Stomach (tissue), 8 donors: ENCODE measurements at regions not wholly inside any gene's neighbourhood (a gene's known extent, or its start where the extent isn't known, plus 50 kb on each side); places are given as distances from the start of the nearest gene placed in this dataset.

Experiments used
- DNase-seq, 2 donors: peaks; one replicate each; pipeline versions ENCODE4 v3.0.0 to v3.0.0-alpha.2; 2013 to 2019
- H3K27ac ChIP-seq, 5 donors: fragments of 200-600 bp in 4 of 5; sonication (generic) in 4 of 5; one replicate each; pipeline ENCODE4 v1.5.1; 2013 to 2019; ENCODE audit warnings: mild to moderate bottlenecking in 1 of 5, moderate library complexity in 1 of 5
- H3K27me3 ChIP-seq, 3 donors: fragments of 200-600 bp; sonication (generic); one replicate each; pipeline ENCODE4 v1.5.1; 2017 to 2019; ENCODE audit warnings: mixed run types in 1 of 3
- H3K36me3 ChIP-seq, 4 donors: fragments of 200-600 bp; sonication (generic); 1 replicate in 3 of 4; 2 replicates in 1 of 4; pipeline ENCODE4 v1.5.1; 2016 to 2019
- H3K4me1 ChIP-seq, 4 donors: fragments of 200-600 bp; sonication (generic); one replicate each; pipeline ENCODE4 v1.5.1; 2016 to 2019
- H3K4me3 ChIP-seq, 4 donors: fragments of 200-600 bp; sonication (generic) in 3 of 4; one replicate each; pipeline ENCODE4 v1.5.1; 2016 to 2019; ENCODE audit warnings: mild to moderate bottlenecking in 1 of 4
- H3K9me3 ChIP-seq, 4 donors: fragments of 200-600 bp; sonication (generic); one replicate each; pipeline ENCODE4 v1.5.1; 2016 to 2019
- EP300 ChIP-seq: sonication (generic); formaldehyde crosslinking; IDR thresholded peaks from one replicate; pipeline ENCODE4 v1.6.1; 2017; ENCODE audit warnings: antibody characterized with exemption
- POLR2A ChIP-seq, 4 donors: fragments of 450-650 bp; IDR thresholded peaks; one replicate each; pipeline ENCODE4 v1.6.1; 2016; ENCODE audit warnings: antibody characterized with exemption in 4 of 4, control low read depth in 2 of 4, mild to moderate bottlenecking in 1 of 4, moderate library complexity in 1 of 4
- POLR2AphosphoS5 ChIP-seq, 3 donors: sonication (generic); formaldehyde crosslinking; IDR thresholded peaks; one replicate each; pipeline ENCODE4 v1.6.1; 2016; ENCODE audit warnings: antibody characterized with exemption in 3 of 3
- WGBS, 5 donors: extraction: QIAGEN DNeasy Blood & Tissue Kit in 3 of 5; methylation state at CpG; one replicate each; pipeline versions ENCODE4 v1.1.5 to v1.1.7; 2013 to 2018; 5-methylcytosine and 5-hydroxymethylcytosine counted together
- intact Hi-C: fragments of 100-400 bp; cut with DNase I; formaldehyde crosslinking; loops from one replicate; pipeline ENCODE4 v1.15.1; 2023; ENCODE audit warnings: low total_unique reads
- TF ChIP-seq, protein P1 (sequence below), 7 experiments: fragments of 450-650 bp in 4 of 7; fragments of 200-600 bp in 3 of 7; sonication (generic) in 3 of 7; IDR thresholded peaks; one replicate each; pipeline ENCODE4 v1.5.1; 2016 to 2019; ENCODE audit warnings: antibody characterized with exemption in 7 of 7, control low read depth in 2 of 7, mild to moderate bottlenecking in 1 of 7
- donor health status: healthy with polysubstance abuse.
- donor health status: Bipolar disorder and iron deficiency.
- donor health status: healthy.

- Histone ChIP-seq H3K9me3 (no peaks in the 10 kb centered on the region), H3K27me3 (no peaks in the 10 kb centered on the region), H3K4me1 (no peaks in the 10 kb centered on the region), H3K36me3 (no peaks in the 10 kb centered on the region), H3K4me3 (no peak overlapping the region), H3K27ac (no peak overlapping the region)
- DNase-seq, result no peak
- TF ChIP-seq EP300, result no peak
- TF ChIP-seq POLR2AphosphoS5 (IDR thresholded peaks at IDR 0.05), result no peak
- TF ChIP-seq, protein P1, sequence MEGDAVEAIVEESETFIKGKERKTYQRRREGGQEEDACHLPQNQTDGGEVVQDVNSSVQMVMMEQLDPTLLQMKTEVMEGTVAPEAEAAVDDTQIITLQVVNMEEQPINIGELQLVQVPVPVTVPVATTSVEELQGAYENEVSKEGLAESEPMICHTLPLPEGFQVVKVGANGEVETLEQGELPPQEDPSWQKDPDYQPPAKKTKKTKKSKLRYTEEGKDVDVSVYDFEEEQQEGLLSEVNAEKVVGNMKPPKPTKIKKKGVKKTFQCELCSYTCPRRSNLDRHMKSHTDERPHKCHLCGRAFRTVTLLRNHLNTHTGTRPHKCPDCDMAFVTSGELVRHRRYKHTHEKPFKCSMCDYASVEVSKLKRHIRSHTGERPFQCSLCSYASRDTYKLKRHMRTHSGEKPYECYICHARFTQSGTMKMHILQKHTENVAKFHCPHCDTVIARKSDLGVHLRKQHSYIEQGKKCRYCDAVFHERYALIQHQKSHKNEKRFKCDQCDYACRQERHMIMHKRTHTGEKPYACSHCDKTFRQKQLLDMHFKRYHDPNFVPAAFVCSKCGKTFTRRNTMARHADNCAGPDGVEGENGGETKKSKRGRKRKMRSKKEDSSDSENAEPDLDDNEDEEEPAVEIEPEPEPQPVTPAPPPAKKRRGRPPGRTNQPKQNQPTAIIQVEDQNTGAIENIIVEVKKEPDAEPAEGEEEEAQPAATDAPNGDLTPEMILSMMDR (IDR thresholded peaks at IDR 0.05), result no peak
- no peak for TF ChIP-seq POLR2A (IDR thresholded peaks at IDR 0.05)
- intact Hi-C loops, result no loop called here
Observed at GRCh38 chr13:80955501-80955900, 614.6 kb upstream of the SPRY2 start.

GRCh38 chr13:80952158-80952557, 611.2 kb upstream of the SPRY2 start:
- H3K36me3 ChIP-seq, result no peaks in the 10 kb centered on the region
- H3K9me3 ChIP-seq, result no peaks in the 10 kb centered on the region
- no peak overlapping the region for H3K4me3 ChIP-seq
- H3K4me1 ChIP-seq, result no peaks in the 10 kb centered on the region
- TF ChIP-seq, protein P1 (IDR thresholded peaks at IDR 0.05), result no peak
- TF ChIP-seq POLR2AphosphoS5 (IDR thresholded peaks at IDR 0.05) (no peak), POLR2A (IDR thresholded peaks at IDR 0.05) (no peak), EP300 (no peak)
- no peaks in the 10 kb centered on the region for H3K27me3 ChIP-seq
- intact Hi-C loops, result no loop called here
- no peak for DNase-seq
- WGBS, 5 donors, result 81 to 96% (median 89%) methylated on average over 2 of the region's 2 CpGs
- no peak overlapping the region for H3K27ac ChIP-seq

DNA sequence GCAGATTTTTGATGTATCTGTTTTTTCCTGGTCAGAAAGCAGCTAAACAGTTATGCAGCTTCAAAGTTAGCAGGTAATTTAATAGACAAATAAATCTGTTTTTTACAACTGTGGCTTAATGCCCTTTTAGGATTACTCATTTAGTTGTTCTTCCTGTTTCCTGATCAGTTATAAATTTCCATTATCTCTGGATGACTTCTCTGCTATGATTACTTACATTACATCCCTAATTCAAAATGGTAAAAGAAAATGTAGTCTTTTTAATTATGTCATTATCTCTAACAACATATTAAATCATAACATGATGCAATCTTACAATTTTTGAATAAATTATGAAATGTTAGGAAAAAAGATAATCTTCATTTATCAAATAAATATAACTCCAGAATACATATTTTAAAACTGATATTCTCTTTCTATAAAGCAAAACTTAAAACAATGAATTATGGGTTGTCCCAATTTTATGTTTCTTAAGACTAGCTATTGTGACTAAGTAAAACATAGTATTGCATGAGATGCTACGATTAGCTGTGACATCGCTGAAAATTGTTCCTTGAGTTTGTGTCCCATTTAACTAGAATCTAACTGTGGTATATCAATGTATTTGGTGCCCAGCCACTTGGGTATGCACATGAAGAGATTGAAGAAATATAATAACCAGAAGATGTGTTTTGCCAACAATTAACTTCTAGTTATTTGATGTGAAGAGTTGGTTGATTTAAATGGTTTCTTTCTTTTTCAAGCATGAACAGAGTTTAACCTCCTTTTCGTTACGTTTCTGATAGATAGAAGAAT, 605.3 kb upstream of the SPRY2 start:
- TF ChIP-seq EP300 (no peak), POLR2AphosphoS5 (IDR thresholded peaks at IDR 0.05) (no peak), POLR2A (IDR thresholded peaks at IDR 0.05) (no peak)
- TF ChIP-seq, protein P1 (IDR thresholded peaks at IDR 0.05), result no peak
- no peaks in the 10 kb centered on the region for H3K4me1 ChIP-seq
- DNase-seq, result no peak
- intact Hi-C loops, result no loop called here
- H3K4me3 ChIP-seq, result no peak overlapping the region
- no peaks in the 10 kb centered on the region for H3K27me3 ChIP-seq
- 65 to 86% (median 82%) methylated on average over 4 of the region's 4 CpGs for WGBS, 5 donors
- no peaks in the 10 kb centered on the region for H3K9me3 ChIP-seq
- no peaks in the 10 kb centered on the region for H3K36me3 ChIP-seq
- H3K27ac ChIP-seq, result no peak overlapping the region

GRCh38 chr13:80945328-80945727, 604.4 kb upstream of the SPRY2 start:
- Histone ChIP-seq H3K4me1 (no peaks in the 10 kb centered on the region), H3K36me3 (no peaks in the 10 kb centered on the region), H3K27ac (no peak overlapping the region), H3K27me3 (no peaks in the 10 kb centered on the region), H3K9me3 (no peaks in the 10 kb centered on the region), H3K4me3 (no peak overlapping the region)
- TF ChIP-seq POLR2AphosphoS5 (IDR thresholded peaks at IDR 0.05) (no peak), POLR2A (IDR thresholded peaks at IDR 0.05) (no peak), EP300 (no peak)
- TF ChIP-seq, protein P1 (IDR thresholded peaks at IDR 0.05), result no peak
- intact Hi-C loops, result no loop called here
- 28 to 53% (median 38%) methylated on average over 3 of the region's 3 CpGs for WGBS, 5 donors
- peak; percentile 26 to 78 for DNase-seq
